Stimulated activated CD4-positive, alpha-beta T cell treated with anti-CD3 and anti-CD28 coated beads, TNF-alpha, amount 100 ng/mL, for 48 hours (primary cell): ENCODE measurements at regions not wholly inside any gene's neighbourhood (a gene's known extent, or its start where the extent isn't known, plus 50 kb on each side); places are given as distances from the start of the nearest gene placed in this dataset.
"Not testable (repeated sequence)": the region's sequence is repeated elsewhere in the genome, so short reads cannot be mapped to it uniquely, and the experiment has no call there.

Source experiments
- DNase-seq, 3 donors: peaks; one replicate each; pipeline ENCODE4 v3.0.0-alpha.2; 2020; ENCODE audit warnings: low read depth in 3 of 3

DNA sequence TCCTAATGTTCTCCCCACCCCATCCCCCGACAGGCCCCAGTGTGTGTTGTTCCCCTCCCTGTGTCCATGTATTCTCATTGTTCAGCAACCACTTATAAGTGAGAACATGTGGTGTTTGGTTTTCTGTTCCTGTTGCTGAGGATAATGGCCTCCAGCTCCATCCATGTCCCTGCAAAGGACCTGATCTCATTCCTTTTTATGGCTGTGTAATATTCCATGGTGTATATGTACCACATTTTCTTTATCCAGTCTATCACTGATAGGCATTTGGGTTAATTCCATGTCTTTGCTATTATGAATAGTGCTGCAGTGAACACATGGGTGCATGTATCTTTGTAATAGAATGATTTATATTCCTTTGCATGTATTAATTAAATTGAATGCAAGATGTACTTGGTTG lies 104.8 kb upstream of the WIPF3 start:
- not testable (repeated sequence) for DNase-seq

DNA sequence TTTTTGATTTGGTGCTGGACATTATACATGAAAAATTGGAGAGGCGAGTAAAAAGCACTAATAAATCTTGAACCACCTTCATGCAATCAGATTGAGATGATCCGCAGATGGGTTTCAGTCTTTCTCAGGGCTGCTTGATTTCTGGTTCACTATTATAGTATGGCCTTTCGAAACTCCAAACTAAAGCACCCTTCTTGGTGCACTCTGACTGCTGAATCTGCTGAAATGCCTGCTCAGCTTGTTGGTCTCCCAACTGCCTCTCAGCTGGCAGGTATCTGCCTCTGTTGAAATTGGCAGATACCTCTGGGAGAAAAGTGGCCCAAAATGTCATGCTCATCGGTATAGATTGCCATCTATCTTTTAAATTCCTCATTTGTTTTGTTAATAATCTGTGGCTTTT lies 102.5 kb upstream of the WIPF3 start:
- not testable (repeated sequence) for DNase-seq

DNA sequence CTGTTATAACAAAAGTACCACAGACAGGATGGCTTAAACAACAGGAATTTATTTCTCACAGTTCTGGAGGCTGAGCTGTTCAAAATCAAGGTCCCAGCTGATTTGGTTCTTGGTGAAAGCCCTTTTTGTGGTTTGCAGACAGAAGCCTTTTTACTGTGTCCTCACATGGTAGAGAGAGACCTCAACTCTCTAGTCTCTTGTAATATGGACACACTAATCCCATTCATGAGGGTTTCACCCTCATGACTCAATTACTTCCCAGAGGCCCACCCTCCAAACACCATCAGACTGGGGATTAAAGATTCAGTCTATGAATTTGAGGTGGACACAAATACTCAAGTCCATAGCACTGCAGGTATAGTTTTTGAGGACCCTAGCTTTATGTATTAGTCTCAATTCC lies 97.3 kb upstream of the WIPF3 start:
- not testable (repeated sequence) for DNase-seq

DNA sequence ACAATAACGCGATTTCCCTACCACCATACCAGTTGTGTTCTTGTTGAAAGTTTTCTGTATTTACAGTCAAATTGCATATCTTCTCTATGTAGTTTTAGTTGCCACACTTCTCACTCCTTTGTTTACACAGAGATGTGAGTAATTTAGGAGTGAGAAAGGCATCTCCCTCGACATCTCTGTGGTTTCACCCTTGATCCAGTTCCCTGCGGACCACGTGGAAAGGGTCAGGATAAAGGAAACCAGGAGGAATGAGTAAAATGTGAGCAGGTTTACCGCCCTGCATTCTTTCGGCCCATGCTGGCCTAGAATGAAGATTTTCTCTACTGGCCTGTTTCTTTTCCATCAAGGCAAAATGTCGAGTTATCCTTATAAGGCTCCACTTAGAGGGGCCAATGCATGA lies 83.2 kb upstream of the WIPF3 start:
- not testable (repeated sequence) for DNase-seq

DNA sequence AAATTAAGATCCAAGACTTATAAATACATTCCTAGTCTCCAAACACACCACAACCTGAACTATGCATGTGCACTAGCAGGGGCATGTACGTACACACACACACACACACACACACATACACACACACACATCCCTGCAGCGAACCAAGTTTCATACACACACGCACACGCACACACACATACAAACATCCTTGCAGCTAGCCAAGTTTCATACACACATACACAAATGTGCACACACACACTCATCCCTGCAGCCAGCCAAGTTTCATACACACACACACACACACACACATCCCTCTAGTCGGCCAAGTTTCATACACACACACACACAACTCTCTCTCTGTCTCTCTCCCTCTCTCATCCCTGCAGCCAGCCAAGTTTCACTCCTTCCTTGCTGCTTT lies 82.7 kb upstream of the WIPF3 start:
- no peak for DNase-seq

DNA sequence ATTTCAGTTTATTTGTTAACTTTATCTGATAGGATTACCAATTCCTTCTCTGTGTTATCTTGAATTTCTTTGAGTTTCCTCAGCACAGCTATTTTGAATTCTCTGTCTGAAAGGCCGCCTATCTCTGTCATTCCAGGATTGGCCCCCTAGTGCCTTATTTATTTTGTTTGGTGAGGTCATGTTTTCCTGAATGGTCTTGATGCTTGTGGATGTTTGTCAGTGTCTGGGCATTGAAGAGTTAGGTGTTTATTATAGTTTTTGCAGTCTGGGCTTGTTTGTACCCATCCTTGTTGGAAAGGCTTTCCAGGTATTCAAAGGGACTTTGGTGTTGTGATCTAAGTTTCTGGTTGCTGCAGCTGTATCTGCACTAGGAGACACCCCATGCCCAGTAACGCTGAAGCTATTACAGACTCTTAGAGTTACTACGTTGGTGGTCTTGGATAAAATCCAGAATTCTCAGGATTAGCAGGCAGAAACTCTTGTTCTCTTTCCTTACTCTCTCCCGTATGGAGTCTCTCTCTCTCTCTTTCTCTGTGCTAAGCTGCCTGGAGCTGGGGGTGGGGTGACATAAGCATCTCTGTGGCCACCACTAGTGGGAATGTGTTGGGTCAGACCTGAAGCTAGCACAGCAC lies 76.7 kb upstream of the WIPF3 start:
- DNase-seq, result not testable (repeated sequence)

DNA sequence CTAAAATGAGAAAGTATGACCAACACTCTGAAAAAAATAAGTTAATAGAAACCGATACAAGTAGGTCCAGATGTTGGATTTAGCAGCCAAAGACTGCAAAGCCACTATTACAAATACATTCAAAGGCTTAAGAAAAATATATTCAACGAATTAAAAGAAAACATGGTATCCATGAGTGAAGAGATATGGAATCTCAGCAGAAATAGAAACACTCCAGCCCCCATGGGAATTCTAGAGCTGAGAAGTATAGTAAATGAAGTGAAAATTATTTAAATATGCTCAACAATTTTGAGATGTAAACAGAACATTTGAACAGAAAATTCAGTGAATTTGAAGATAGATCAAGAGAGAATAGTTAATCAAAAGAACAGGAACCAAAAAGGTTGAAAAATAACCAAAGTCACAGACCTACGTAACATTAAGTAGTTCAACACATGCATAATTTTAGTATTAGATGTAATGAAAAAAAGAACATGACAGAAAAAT lies 72.0 kb upstream of the WIPF3 start:
- DNase-seq, result no peak

DNA sequence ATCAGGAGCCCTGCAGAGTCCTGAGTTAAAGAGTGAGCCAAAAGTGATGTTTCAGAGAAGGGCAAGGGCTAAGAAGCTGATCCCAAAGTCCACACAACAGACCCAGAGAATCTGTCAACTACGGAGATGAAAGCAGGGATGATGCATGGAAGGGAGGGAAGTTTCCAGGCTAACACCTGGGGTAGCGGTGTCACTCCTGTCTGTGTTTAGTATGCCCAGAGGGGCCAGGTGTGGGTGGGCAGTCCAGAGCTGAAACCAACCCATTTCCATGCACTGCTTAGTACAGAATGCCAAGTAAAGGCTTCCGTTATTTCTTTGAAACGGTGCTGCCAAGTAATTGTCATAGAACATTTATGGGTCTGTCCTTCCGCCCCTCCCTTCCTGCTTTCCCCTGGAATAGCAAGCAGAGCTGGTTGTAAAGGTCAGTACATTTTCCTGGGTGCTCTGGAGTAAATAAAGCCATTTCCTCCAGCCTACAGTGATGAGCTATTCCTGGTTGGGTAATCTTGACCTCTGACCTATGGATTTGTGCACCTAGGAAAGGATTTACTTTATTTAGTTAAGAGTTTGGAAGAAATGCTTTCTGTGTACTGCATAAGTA lies 58.6 kb upstream of the WIPF3 start:
- not testable (repeated sequence) for DNase-seq

DNA sequence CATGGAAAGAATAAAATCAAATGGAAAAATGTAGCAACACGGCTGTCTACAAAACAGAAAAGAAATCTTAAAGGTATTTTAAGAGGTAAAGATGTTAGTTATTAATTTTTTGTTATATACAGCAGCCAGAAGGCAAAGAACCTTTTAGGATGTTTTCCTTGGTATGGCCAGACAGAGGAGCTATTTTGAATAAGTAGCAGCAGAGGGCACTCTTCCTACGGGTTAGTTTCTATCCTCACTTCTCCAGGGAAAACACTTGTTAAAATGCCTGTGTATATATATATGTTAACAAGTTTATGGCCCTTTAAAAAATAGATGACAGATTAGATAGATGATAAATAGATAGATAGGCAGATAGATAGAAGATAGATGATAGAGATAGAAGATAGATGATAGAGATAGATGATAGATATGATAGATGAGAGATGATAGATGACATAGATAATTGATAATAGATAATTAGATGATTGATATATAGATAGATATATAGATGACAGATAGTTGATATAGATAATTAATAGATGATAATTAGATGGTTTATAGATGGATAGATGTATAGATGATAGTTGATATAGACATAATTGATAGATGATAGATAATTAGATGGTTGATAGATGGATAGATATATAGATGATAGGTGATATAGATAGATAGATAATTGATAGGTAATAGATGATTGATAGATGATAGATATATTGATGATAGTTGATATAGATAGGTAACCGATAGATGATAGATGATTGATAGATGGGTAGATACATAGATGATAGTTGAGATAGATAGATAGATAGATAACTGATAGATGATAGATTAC lies 57.8 kb upstream of the WIPF3 start:
- no peak for DNase-seq

DNA sequence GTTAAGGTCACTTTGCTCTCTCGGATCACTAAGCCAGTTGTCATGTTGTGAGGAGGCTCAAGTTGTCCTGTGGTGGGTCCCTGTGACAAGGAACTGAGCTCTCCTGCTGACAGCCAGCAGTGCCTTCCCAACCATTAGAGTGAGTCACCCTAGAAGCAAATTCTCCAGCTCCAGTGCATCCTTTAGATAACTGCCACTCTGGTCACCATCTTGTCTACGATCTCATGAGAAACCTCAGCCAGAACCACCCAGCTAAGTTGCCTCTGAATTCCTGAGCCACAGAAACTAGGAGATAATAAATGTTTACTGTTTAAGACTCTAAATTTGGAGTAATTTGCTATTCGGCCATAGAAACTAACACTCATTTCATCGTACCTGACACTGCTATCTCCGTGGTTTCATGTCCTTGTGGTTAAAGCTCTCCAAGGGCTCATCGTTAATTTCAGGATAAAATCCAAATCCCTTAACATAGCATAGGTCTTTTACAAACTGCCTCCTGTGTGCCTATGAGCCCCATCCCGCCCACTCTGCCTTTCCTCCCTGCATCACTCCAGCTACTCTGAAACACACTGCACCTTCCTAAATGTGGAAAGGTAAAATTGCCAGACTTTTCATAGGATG lies 56.5 kb upstream of the WIPF3 start:
- no peak for DNase-seq

DNA sequence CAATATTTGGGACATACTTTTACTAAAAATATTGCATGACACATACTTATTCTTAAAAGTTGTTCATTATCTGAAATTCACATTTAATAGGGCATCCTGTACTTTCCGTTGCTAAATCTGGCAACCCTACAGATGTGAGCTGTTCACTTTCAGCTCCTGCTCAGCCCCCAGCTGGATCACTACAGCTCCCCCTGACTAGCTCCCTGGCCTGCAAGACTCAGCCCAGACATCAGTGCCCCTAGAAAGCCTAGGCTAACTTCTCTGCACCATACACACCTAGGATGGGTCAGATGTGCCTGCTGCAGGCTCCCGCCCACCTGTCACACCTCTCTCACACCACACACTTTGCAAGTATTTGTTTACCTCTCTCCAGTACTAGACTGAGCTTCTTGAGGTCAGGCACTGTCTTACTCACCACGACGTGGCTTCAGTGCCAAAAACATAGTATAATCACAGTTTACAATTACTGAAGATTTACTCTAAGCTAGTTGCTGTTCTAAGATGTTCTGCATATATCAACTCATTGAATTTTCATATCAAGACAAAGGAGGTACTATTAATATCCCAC lies 55.9 kb upstream of the WIPF3 start:
- DNase-seq, result not testable (repeated sequence)

DNA sequence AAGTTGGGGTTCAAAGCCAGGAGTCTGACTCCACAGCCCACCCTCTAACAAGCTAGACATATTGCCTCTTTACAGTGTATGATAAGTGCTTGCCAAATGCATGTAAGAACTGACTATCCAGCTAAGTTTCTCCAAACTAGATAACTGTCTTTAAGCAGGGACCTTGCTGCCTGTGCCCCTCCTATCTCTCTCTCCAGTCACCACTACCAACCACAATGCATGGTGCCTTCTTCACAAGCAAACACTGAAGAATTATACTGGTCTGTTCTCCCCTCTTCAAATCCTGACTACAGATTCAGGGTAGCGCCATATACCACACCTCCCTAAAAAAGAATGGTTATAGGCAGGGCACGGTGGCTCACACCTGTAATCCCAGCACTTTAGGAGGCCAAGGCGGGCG lies 55.3 kb upstream of the WIPF3 start:
- DNase-seq, result not testable (repeated sequence)

DNA sequence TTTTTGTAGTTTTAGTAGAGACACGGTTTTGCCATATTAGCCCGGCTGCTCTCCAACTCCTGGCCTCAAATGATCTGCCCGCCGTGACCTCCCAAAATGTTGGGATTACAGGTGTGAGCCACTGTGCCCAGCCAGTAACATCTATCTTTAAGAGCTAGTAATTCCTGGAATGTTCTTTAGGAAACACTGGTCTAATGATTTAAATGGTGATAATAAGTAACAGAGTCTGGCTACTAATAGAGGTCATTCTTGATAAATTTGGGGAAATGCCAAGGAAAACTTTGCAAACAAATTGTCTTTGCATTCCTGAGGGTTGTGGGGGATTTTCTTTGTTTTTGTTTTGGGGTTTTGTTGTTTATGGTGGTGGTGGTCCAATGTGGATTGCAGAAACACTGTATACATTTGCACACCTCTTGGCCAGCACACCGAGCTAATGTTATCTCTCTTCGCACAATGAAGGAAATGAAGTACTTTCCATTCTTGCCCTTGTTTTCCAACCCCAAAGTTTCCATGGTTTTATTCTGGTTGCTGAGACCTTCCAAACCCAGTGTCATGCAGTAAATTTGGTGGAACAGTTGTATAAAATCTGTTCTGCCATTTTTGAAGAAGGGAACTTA lies 51.3 kb upstream of the WIPF3 start:
- no peak for DNase-seq
